Liver (tissue), 3 donors: ENCODE measurements at regions not wholly inside any gene's neighbourhood (a gene's known extent, or its start where the extent isn't known, plus 50 kb on each side); places are given as distances from the start of the nearest gene placed in this dataset.

Experiments
- EGR1 ChIP-seq, 2 donors: IDR thresholded peaks; 2 replicates each; pipeline ENCODE4 v1.6.1; 2016 to 2018; ENCODE audit warnings: antibody characterized with exemption in 2 of 2, low read depth in 2 of 2
- GABPA ChIP-seq, 2 donors: IDR thresholded peaks in 1 of 2; conservative IDR thresholded peaks in 1 of 2; 2 replicates each; pipeline ENCODE4 v1.6.1; 2016; ENCODE audit warnings: antibody characterized with exemption in 2 of 2, mild to moderate bottlenecking in 1 of 2, moderate library complexity in 1 of 2
- HNF4G ChIP-seq: IDR thresholded peaks from 2 replicates; pipeline ENCODE4 v1.6.1; 2016; ENCODE audit warnings: antibody characterized with exemption
- JUND ChIP-seq, 2 donors: IDR thresholded peaks; 2 replicates each; pipeline ENCODE4 v1.6.1; 2016; ENCODE audit warnings: antibody characterized with exemption in 2 of 2
- RAD21 ChIP-seq, 2 donors: IDR thresholded peaks; 2 replicates each; pipeline ENCODE4 v1.6.1; 2016; ENCODE audit warnings: antibody characterized with exemption in 2 of 2, mild to moderate bottlenecking in 2 of 2
- RXRA ChIP-seq, 2 donors: IDR thresholded peaks; 2 replicates each; pipeline ENCODE4 v1.6.1; 2017 to 2018; ENCODE audit warnings: antibody characterized with exemption in 2 of 2, mild to moderate bottlenecking in 1 of 2
- SP1 ChIP-seq: IDR thresholded peaks from 2 replicates; pipeline ENCODE4 v1.6.1; 2018; ENCODE audit warnings: antibody characterized with exemption, mild to moderate bottlenecking
- TAF1 ChIP-seq: conservative IDR thresholded peaks from 2 replicates; pipeline ENCODE4 v1.6.1; 2016; ENCODE audit warnings: antibody characterized with exemption, mild to moderate bottlenecking
- YY1 ChIP-seq: IDR thresholded peaks from 2 replicates; pipeline ENCODE4 v1.6.1; 2016; ENCODE audit warnings: antibody characterized with exemption, mild to moderate bottlenecking
- TF ChIP-seq, protein P1 (sequence below): IDR thresholded peaks from 2 replicates; pipeline ENCODE4 v1.6.1; 2016; ENCODE audit warnings: antibody characterized with exemption
- TF ChIP-seq, protein P2 (sequence below): fragments of 150-350 bp; IDR thresholded peaks from 2 replicates; pipeline ENCODE4 v1.5.1; 2017; ENCODE audit warnings: improper control_type of control experiment, low read depth, low read length; ENCODE audit not compliant: missing input control
- TF ChIP-seq, protein P3 (sequence below): IDR thresholded peaks from 2 replicates; pipeline ENCODE4 v1.6.1; 2016; ENCODE audit warnings: antibody characterized with exemption, mild to moderate bottlenecking
- TF ChIP-seq, protein P4 (sequence below): IDR thresholded peaks from 2 replicates; pipeline ENCODE4 v1.6.1; 2016; ENCODE audit warnings: antibody characterized with exemption
- TF ChIP-seq, protein P5 (sequence below): IDR thresholded peaks from 2 replicates; pipeline ENCODE4 v1.6.1; 2016; ENCODE audit warnings: antibody characterized with exemption
- donor health status: healthy.
- donor health status: healthy.

DNA sequence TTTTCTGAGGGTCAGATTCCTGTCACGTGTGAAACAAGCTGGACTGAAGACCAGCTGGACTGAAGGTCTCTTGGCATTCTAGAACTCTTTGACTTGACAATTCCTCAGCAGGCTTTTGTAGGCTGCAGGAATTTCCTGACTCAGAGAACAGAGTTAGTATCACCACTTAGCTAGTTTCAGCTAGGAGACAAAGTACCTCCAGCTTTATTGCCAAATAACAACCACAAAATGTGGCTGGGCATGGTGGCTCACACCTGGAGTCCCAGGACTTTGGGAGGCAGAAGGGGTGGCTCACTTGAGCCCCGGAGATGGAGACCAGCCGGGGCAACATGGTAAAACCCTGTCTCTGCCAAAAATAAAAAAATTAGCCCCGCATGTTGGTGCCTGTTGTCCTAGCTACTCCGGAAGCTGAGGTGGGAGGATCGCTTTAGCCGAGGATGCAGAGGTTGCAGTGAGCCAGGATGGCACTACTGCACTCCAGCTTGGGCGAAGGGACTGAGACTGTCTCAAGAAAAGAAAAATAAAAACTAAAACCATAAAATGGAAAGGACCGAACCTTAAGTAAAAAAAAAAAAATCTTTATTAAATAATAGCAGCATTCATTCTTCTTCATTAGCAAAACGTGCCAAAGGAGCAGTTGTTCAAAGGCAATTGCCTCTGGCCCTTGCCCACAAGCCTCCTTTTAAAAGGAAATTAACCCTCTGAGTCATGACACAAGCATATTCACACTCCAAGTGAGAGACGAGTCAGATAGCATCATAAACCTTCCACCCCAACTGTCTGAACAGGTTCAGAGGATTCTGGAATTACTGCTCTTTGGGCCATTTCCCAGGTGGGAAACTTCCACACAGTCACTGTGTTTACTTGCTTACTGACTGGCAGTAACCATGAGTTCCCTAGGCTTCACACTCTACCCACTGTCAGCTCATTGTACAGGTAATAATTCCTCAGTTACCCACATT, 88.9 kb downstream of the MYL12B start:
- TF ChIP-seq, protein P1, sequence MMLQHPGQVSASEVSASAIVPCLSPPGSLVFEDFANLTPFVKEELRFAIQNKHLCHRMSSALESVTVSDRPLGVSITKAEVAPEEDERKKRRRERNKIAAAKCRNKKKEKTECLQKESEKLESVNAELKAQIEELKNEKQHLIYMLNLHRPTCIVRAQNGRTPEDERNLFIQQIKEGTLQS: no peak
- TF ChIP-seq GABPA (IDR thresholded peaks at IDR 0.05 in 1 of 2, conservative IDR thresholded peaks at IDR 0.05 in 1 of 2) (no peak), TAF1 (no peak), YY1 (no peak), JUND (IDR thresholded peaks at IDR 0.05) (no peak), RAD21 (IDR thresholded peaks at IDR 0.05) (no peak), RXRA (IDR thresholded peaks at IDR 0.05) (no peak), HNF4G (no peak), EGR1 (IDR thresholded peaks at IDR 0.05; ENCODE audit: low read depth in 2 of 2) (no peak), SP1 (no peak)
- TF ChIP-seq, protein P2, sequence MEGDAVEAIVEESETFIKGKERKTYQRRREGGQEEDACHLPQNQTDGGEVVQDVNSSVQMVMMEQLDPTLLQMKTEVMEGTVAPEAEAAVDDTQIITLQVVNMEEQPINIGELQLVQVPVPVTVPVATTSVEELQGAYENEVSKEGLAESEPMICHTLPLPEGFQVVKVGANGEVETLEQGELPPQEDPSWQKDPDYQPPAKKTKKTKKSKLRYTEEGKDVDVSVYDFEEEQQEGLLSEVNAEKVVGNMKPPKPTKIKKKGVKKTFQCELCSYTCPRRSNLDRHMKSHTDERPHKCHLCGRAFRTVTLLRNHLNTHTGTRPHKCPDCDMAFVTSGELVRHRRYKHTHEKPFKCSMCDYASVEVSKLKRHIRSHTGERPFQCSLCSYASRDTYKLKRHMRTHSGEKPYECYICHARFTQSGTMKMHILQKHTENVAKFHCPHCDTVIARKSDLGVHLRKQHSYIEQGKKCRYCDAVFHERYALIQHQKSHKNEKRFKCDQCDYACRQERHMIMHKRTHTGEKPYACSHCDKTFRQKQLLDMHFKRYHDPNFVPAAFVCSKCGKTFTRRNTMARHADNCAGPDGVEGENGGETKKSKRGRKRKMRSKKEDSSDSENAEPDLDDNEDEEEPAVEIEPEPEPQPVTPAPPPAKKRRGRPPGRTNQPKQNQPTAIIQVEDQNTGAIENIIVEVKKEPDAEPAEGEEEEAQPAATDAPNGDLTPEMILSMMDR: no peak
- TF ChIP-seq, protein P3, sequence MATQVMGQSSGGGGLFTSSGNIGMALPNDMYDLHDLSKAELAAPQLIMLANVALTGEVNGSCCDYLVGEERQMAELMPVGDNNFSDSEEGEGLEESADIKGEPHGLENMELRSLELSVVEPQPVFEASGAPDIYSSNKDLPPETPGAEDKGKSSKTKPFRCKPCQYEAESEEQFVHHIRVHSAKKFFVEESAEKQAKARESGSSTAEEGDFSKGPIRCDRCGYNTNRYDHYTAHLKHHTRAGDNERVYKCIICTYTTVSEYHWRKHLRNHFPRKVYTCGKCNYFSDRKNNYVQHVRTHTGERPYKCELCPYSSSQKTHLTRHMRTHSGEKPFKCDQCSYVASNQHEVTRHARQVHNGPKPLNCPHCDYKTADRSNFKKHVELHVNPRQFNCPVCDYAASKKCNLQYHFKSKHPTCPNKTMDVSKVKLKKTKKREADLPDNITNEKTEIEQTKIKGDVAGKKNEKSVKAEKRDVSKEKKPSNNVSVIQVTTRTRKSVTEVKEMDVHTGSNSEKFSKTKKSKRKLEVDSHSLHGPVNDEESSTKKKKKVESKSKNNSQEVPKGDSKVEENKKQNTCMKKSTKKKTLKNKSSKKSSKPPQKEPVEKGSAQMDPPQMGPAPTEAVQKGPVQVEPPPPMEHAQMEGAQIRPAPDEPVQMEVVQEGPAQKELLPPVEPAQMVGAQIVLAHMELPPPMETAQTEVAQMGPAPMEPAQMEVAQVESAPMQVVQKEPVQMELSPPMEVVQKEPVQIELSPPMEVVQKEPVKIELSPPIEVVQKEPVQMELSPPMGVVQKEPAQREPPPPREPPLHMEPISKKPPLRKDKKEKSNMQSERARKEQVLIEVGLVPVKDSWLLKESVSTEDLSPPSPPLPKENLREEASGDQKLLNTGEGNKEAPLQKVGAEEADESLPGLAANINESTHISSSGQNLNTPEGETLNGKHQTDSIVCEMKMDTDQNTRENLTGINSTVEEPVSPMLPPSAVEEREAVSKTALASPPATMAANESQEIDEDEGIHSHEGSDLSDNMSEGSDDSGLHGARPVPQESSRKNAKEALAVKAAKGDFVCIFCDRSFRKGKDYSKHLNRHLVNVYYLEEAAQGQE: no peak
- TF ChIP-seq, protein P4, sequence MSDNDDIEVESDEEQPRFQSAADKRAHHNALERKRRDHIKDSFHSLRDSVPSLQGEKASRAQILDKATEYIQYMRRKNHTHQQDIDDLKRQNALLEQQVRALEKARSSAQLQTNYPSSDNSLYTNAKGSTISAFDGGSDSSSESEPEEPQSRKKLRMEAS: no peak
- TF ChIP-seq, protein P5, sequence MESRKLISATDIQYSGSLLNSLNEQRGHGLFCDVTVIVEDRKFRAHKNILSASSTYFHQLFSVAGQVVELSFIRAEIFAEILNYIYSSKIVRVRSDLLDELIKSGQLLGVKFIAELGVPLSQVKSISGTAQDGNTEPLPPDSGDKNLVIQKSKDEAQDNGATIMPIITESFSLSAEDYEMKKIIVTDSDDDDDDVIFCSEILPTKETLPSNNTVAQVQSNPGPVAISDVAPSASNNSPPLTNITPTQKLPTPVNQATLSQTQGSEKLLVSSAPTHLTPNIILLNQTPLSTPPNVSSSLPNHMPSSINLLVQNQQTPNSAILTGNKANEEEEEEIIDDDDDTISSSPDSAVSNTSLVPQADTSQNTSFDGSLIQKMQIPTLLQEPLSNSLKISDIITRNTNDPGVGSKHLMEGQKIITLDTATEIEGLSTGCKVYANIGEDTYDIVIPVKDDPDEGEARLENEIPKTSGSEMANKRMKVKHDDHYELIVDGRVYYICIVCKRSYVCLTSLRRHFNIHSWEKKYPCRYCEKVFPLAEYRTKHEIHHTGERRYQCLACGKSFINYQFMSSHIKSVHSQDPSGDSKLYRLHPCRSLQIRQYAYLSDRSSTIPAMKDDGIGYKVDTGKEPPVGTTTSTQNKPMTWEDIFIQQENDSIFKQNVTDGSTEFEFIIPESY: no peak
